Lower lobe of right lung (tissue), 2 donors: ENCODE measurements at regions not wholly inside any gene's neighbourhood (a gene's known extent, or its start where the extent isn't known, plus 50 kb on each side); places are given as distances from the start of the nearest gene placed in this dataset.

Source experiments
- ATAC-seq, 2 donors: fragments of 200-7000 bp; cut with Tn5 transposase; one replicate each; pipeline ENCODE4 v1.9.1; 2020 to 2022; ENCODE audit warnings: mild to moderate bottlenecking in 2 of 2, moderate library complexity in 2 of 2
- DNase-seq: peaks from one replicate; pipeline ENCODE4 v3.0.0-alpha.2; 2020
- H3K27ac ChIP-seq: fragments of 200-600 bp; one replicate; pipeline ENCODE4 v1.8.0; 2022
- H3K27me3 ChIP-seq: fragments of 200-600 bp; one replicate; pipeline ENCODE4 v1.8.0; 2022; ENCODE audit warnings: low read depth
- H3K36me3 ChIP-seq: fragments of 200-600 bp; one replicate; pipeline ENCODE4 v1.8.0; 2022; ENCODE audit warnings: mild to moderate bottlenecking
- H3K4me1 ChIP-seq: fragments of 200-600 bp; one replicate; pipeline ENCODE4 v1.8.0; 2022
- H3K4me3 ChIP-seq: fragments of 200-600 bp; one replicate; pipeline ENCODE4 v1.8.0; 2022; ENCODE audit warnings: mild to moderate bottlenecking
- H3K9me3 ChIP-seq: fragments of 200-600 bp; one replicate; pipeline ENCODE4 v1.8.0; 2022
- intact Hi-C: fragments of 100-400 bp; cut with DNase I; formaldehyde crosslinking; loops from one replicate; pipeline ENCODE4 v1.11.0; 2022
- TF ChIP-seq, protein P1 (sequence below): fragments of 200-600 bp; IDR thresholded peaks from one replicate; pipeline ENCODE4 v1.8.0; 2022; ENCODE audit warnings: antibody characterized with exemption, mild to moderate bottlenecking
- donor health status: DM: no; HTN: yes; CAD: no; lungs with severe emphysema.

DNA sequence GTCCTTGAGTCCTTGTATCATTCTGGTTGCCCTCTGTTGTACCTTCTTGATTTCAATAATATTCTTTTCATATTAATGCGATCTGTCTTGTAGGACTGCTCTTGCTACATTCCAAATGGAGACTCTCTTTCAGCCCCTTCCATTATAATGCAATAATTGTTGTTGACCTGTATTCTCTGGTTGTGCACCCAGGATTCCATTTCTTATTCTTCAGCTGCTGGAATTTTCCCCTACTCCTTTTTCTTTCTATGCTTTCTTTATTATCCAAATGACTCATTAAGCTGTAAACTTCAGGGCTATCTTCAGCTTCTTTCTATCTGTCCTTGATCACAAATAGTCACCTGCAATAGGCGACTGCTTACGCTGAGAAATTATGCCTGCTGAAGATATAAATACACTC lies 321.5 kb downstream of the SATB1 start:
- intact Hi-C loops: no loop called here
- no peaks in the 10 kb centered on the region for H3K27me3 ChIP-seq
- no peak overlapping the region for H3K27ac ChIP-seq

DNA sequence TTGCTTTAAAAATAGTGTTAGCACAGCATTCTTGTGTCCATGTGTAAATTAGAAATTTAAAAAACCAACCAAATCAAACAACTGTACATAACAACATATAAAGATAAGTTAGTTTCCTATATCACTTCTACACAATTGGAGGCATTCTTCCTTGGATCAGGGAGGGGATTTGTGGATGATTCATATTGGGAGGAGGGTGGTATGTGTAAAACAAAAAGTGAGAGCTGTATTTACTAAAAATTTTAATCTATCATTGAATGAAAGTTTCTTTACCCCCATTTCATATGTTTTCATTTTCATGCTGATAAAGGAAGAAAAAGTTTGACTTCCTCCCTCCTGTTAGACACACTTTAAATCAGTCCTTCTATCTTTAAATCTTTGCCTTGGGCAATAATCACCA lies 325.0 kb downstream of the SATB1 start:
- intact Hi-C loops: no loop called here
- no peak overlapping the region for H3K27ac ChIP-seq
- DNase-seq (no peak), ATAC-seq (no peak)
- H3K4me3 ChIP-seq: no peak overlapping the region
- no peaks in the 10 kb centered on the region for H3K9me3 ChIP-seq
- no peaks in the 10 kb centered on the region for H3K36me3 ChIP-seq
- no peaks in the 10 kb centered on the region for H3K27me3 ChIP-seq
- no peaks in the 10 kb centered on the region for H3K4me1 ChIP-seq
- TF ChIP-seq, protein P1, sequence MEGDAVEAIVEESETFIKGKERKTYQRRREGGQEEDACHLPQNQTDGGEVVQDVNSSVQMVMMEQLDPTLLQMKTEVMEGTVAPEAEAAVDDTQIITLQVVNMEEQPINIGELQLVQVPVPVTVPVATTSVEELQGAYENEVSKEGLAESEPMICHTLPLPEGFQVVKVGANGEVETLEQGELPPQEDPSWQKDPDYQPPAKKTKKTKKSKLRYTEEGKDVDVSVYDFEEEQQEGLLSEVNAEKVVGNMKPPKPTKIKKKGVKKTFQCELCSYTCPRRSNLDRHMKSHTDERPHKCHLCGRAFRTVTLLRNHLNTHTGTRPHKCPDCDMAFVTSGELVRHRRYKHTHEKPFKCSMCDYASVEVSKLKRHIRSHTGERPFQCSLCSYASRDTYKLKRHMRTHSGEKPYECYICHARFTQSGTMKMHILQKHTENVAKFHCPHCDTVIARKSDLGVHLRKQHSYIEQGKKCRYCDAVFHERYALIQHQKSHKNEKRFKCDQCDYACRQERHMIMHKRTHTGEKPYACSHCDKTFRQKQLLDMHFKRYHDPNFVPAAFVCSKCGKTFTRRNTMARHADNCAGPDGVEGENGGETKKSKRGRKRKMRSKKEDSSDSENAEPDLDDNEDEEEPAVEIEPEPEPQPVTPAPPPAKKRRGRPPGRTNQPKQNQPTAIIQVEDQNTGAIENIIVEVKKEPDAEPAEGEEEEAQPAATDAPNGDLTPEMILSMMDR: no peak

More for the DNA sequence above, 321.5 kb downstream of the SATB1 start:
- TF ChIP-seq, protein P1: no peak
- DNase-seq (no peak), ATAC-seq (no peak)
- no peaks in the 10 kb centered on the region for H3K9me3 ChIP-seq
- H3K4me1 ChIP-seq: no peaks in the 10 kb centered on the region
- H3K4me3 ChIP-seq: no peak overlapping the region
- no peaks in the 10 kb centered on the region for H3K36me3 ChIP-seq

DNA sequence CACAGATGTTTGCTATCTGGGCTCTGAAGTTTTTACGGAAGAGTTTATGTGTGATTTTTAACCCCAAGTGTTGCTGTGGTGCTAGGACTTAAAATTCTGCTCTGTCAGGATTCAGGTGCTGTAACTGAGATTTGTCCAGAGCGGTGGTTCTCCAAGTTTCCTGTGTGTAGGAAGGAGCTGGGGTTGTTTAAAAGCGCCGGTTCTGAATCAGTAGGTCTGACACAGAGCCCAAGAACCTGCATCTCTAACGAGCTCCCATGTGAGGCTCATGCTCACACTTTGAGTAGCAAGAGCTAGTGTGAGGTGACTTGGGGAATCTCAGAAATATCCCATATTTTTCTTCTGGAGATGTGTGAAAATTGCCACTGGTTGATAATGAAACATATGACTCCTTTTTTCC lies 325.5 kb downstream of the SATB1 start:
- Histone ChIP-seq H3K27ac (no peak overlapping the region), H3K27me3 (no peaks in the 10 kb centered on the region), H3K36me3 (no peaks in the 10 kb centered on the region), H3K4me3 (no peak overlapping the region), H3K4me1 (no peaks in the 10 kb centered on the region), H3K9me3 (no peaks in the 10 kb centered on the region)
- DNase-seq: no peak
- TF ChIP-seq, protein P1: no peak
- ATAC-seq: no peak
- intact Hi-C loops: no loop called here

DNA sequence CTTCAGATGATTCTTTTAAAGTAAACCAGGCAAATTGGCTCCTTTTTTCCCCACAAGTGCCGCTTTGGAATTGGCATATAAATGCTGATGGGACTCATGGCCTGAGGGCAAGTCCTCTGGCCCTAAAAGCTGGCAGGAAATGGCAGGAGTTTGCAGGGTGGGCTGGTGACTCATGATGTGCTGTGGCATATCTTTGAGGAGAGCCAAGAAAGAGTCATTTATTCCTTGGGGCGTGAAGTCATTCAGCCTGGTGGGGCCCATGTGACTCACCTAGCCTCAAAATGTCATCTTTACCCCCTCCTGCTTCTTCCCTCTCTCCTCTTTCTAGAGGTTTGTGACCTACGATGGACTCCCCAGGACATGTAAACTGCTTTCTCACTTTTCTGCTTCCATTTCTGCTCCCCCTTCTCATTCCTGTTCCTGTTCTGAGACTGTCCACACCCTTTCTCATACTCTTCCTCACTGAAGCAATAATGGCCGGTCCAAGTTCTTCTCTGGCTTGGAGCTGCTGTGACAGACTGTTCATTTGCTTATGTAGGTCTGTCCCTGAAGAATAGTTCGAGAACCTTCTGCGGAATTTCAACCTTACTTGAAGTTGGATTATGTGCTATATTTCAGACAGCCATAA lies 326.1 kb downstream of the SATB1 start:
- no peaks in the 10 kb centered on the region for H3K36me3 ChIP-seq
- DNase-seq (no peak), ATAC-seq (no peak)
- intact Hi-C loops: no loop called here
- no peak overlapping the region for H3K27ac ChIP-seq
- H3K9me3 ChIP-seq: no peaks in the 10 kb centered on the region
- H3K4me1 ChIP-seq: no peaks in the 10 kb centered on the region
- TF ChIP-seq, protein P1: no peak
- H3K27me3 ChIP-seq: no peaks in the 10 kb centered on the region
- no peak overlapping the region for H3K4me3 ChIP-seq

DNA sequence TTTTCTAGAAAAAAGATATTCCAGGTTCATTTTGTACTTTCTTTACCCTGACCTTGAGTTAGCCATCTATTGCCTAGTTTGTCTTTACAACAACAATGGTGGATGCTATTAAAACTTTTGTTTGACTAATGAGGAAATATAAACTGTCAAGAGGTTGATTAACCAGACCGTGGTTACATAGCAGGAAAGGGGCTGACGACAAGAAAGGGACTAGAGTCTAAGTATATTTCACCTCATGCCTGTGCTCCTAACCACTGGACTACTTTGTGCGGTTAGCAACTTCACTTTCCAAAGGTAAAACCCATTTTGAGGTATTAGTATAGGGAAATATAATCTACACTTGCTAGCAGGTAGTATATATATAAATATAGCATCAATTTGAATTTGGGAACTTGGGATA lies 327.1 kb downstream of the SATB1 start:
- Histone ChIP-seq H3K27me3 (no peaks in the 10 kb centered on the region), H3K9me3 (no peaks in the 10 kb centered on the region), H3K27ac (no peak overlapping the region), H3K4me3 (no peak overlapping the region), H3K36me3 (no peaks in the 10 kb centered on the region), H3K4me1 (no peaks in the 10 kb centered on the region)
- no peak for DNase-seq
- intact Hi-C loops: no loop called here
- ATAC-seq: no peak
- TF ChIP-seq, protein P1: no peak
